ENCODE measurements at regions not wholly inside any gene's neighbourhood (a gene's known extent, or its start where the extent isn't known, plus 50 kb on each side); places are given as distances from the start of the nearest gene placed in this dataset.

DNA sequence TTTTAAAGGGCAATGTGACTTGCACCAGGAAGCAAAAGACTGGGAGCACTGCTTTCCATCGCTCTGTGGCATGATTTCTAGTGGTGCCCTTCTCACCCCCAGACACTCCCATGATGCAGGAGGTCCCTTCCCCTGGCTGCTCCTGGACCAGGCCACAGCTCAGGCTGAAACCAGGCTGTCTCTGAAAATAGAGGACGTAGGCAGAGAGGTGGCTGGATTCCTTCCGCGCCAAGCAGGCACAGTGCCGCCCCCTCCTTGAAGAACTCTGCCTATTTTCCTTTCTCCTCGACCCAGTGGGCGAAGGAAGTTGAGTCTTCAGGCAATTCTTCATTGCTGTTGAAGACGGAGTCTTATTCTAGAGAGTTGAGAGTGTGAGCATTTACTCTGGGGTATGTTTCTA lies 489.4 kb upstream of the TBL1XR1 start:
- Histone ChIP-seq H3K9me3 (ENCODE audit: control insufficient read depth, insufficient read depth, low read length) (no peaks in the 10 kb centered on the region), H3K4me2 (ENCODE audit: low read length) (no peak overlapping the region), H4K20me1 (ENCODE audit: control insufficient read depth, insufficient read depth, low read depth, low read length) (no peaks in the 10 kb centered on the region), H3K4me1 (ENCODE audit: control insufficient read depth, low read length) (no peaks in the 10 kb centered on the region), H3K27ac (ENCODE audit: low read depth, low read length) (no peak overlapping the region), H3K9me2 (replicated peaks; ENCODE audit: control insufficient read depth, low read length) (no peaks in the 10 kb centered on the region), H3K79me2 (ENCODE audit: control insufficient read depth, low read length) (no peaks in the 10 kb centered on the region), H3K36me3 (ENCODE audit: control insufficient read depth, low read length) (no peaks in the 10 kb centered on the region), H3F3A (ENCODE audit: control insufficient read depth, insufficient read depth) (no peaks in the 10 kb centered on the region), H3K4me3 (ENCODE audit: low read length) (no peak overlapping the region), H3K27me3 (ENCODE audit: control insufficient read depth, low read length) (no peaks in the 10 kb centered on the region)
- TF ChIP-seq EZH2phosphoT487 (IDR thresholded peaks at IDR 0.05; ENCODE audit: borderline replicate concordance, low read length): no peak
- TF ChIP-seq, protein P1, sequence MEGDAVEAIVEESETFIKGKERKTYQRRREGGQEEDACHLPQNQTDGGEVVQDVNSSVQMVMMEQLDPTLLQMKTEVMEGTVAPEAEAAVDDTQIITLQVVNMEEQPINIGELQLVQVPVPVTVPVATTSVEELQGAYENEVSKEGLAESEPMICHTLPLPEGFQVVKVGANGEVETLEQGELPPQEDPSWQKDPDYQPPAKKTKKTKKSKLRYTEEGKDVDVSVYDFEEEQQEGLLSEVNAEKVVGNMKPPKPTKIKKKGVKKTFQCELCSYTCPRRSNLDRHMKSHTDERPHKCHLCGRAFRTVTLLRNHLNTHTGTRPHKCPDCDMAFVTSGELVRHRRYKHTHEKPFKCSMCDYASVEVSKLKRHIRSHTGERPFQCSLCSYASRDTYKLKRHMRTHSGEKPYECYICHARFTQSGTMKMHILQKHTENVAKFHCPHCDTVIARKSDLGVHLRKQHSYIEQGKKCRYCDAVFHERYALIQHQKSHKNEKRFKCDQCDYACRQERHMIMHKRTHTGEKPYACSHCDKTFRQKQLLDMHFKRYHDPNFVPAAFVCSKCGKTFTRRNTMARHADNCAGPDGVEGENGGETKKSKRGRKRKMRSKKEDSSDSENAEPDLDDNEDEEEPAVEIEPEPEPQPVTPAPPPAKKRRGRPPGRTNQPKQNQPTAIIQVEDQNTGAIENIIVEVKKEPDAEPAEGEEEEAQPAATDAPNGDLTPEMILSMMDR (IDR thresholded peaks at IDR 0.05; ENCODE audit: low read depth, low read length, poor library complexity, severe bottlenecking): no peak

GRCh38 chr3:177687291-177687690 lies 490.0 kb upstream of the TBL1XR1 start:
- Histone ChIP-seq H3K9me3 (ENCODE audit: control insufficient read depth, insufficient read depth, low read length) (no peaks in the 10 kb centered on the region), H3K27me3 (ENCODE audit: control insufficient read depth, low read length) (no peaks in the 10 kb centered on the region), H3K4me1 (ENCODE audit: control insufficient read depth, low read length) (no peaks in the 10 kb centered on the region), H3K4me2 (ENCODE audit: low read length) (no peak overlapping the region), H4K20me1 (ENCODE audit: control insufficient read depth, insufficient read depth, low read depth, low read length) (no peaks in the 10 kb centered on the region), H3F3A (ENCODE audit: control insufficient read depth, insufficient read depth) (no peaks in the 10 kb centered on the region), H3K4me3 (ENCODE audit: low read length) (no peak overlapping the region), H3K9me2 (replicated peaks; ENCODE audit: control insufficient read depth, low read length) (no peaks in the 10 kb centered on the region), H3K79me2 (ENCODE audit: control insufficient read depth, low read length) (no peaks in the 10 kb centered on the region), H3K27ac (ENCODE audit: low read depth, low read length) (no peak overlapping the region), H3K36me3 (ENCODE audit: control insufficient read depth, low read length) (no peaks in the 10 kb centered on the region)
- TF ChIP-seq, protein P1 (IDR thresholded peaks at IDR 0.05; ENCODE audit: low read depth, low read length, poor library complexity, severe bottlenecking): no peak
- no peak for TF ChIP-seq EZH2phosphoT487 (IDR thresholded peaks at IDR 0.05; ENCODE audit: borderline replicate concordance, low read length)

DNA sequence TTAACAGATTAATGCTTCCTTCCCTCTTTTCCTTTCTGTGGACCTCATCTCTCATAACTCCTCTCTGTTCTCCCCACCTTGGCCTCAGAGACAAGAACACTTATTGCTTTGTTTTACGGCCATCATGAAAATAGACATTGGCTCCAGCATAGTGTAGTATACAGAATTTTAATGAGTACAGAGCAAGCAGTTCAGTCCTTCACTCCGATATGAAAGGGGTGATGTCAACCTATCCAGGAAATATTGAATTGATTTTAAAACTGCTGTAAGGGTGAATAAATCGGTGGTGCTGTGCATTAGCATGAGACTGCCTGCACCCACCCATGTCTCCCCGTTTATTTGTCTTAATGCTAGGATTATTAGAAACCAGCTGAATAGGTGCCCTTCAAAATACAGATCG lies 490.9 kb upstream of the TBL1XR1 start:
- no peaks in the 10 kb centered on the region for H3K4me1 ChIP-seq (ENCODE audit: control insufficient read depth, low read length)
- no peaks in the 10 kb centered on the region for H3K9me3 ChIP-seq (ENCODE audit: control insufficient read depth, insufficient read depth, low read length)
- H3K36me3 ChIP-seq (ENCODE audit: control insufficient read depth, low read length): no peaks in the 10 kb centered on the region
- H3F3A ChIP-seq (ENCODE audit: control insufficient read depth, insufficient read depth): no peaks in the 10 kb centered on the region
- no peaks in the 10 kb centered on the region for H3K79me2 ChIP-seq (ENCODE audit: control insufficient read depth, low read length)
- TF ChIP-seq, protein P1 (IDR thresholded peaks at IDR 0.05; ENCODE audit: low read depth, low read length, poor library complexity, severe bottlenecking): no peak
- TF ChIP-seq EZH2phosphoT487 (IDR thresholded peaks at IDR 0.05; ENCODE audit: borderline replicate concordance, low read length): no peak
- H3K4me2 ChIP-seq (ENCODE audit: low read length): no peak overlapping the region
- H4K20me1 ChIP-seq (ENCODE audit: control insufficient read depth, insufficient read depth, low read depth, low read length): no peaks in the 10 kb centered on the region
- no peaks in the 10 kb centered on the region for H3K27me3 ChIP-seq (ENCODE audit: control insufficient read depth, low read length)
- no peak overlapping the region for H3K27ac ChIP-seq (ENCODE audit: low read depth, low read length)
- H3K9me2 ChIP-seq (replicated peaks; ENCODE audit: control insufficient read depth, low read length): no peaks in the 10 kb centered on the region
- no peak overlapping the region for H3K4me3 ChIP-seq (ENCODE audit: low read length)

DNA sequence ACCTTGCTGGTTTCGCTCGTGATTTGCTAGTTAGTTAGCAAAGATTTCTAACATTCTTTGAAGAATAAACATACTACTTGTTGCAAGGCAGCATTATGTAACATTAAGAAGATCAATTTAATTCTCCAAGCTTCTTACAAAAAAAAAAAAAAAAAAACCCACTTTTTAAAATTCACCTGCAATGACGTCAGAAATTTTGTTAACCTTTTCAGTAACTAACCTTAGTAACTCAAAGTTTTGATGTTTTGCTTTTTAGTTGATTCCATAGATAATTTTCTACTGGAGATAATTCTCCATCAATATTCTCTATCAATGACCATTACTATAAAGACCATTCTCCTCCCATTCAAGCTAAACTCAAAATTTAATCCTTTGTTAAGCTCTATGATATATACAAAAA lies 491.8 kb upstream of the TBL1XR1 start:
- no peaks in the 10 kb centered on the region for H3K9me3 ChIP-seq (ENCODE audit: control insufficient read depth, insufficient read depth, low read length)
- H3K4me2 ChIP-seq (ENCODE audit: low read length): no peak overlapping the region
- H4K20me1 ChIP-seq (ENCODE audit: control insufficient read depth, insufficient read depth, low read depth, low read length): no peaks in the 10 kb centered on the region
- no peaks in the 10 kb centered on the region for H3K27me3 ChIP-seq (ENCODE audit: control insufficient read depth, low read length)
- no peaks in the 10 kb centered on the region for H3K9me2 ChIP-seq (replicated peaks; ENCODE audit: control insufficient read depth, low read length)
- H3K27ac ChIP-seq (ENCODE audit: low read depth, low read length): no peak overlapping the region
- no peaks in the 10 kb centered on the region for H3F3A ChIP-seq (ENCODE audit: control insufficient read depth, insufficient read depth)
- no peaks in the 10 kb centered on the region for H3K79me2 ChIP-seq (ENCODE audit: control insufficient read depth, low read length)
- TF ChIP-seq, protein P1 (IDR thresholded peaks at IDR 0.05; ENCODE audit: low read depth, low read length, poor library complexity, severe bottlenecking): no peak
- TF ChIP-seq EZH2phosphoT487 (IDR thresholded peaks at IDR 0.05; ENCODE audit: borderline replicate concordance, low read length): no peak
- H3K4me1 ChIP-seq (ENCODE audit: control insufficient read depth, low read length): peaks cover 1% of the 10 kb centered on the region
- no peaks in the 10 kb centered on the region for H3K36me3 ChIP-seq (ENCODE audit: control insufficient read depth, low read length)
- H3K4me3 ChIP-seq (ENCODE audit: low read length): no peak overlapping the region
